ENCODE measurements at regions not wholly inside any gene's neighbourhood (a gene's known extent, or its start where the extent isn't known, plus 50 kb on each side); places are given as distances from the start of the nearest gene placed in this dataset.

GRCh38 chr12:98151105-98151590, 364.2 kb upstream of the TMPO start:
- no peak for ATAC-seq

DNA sequence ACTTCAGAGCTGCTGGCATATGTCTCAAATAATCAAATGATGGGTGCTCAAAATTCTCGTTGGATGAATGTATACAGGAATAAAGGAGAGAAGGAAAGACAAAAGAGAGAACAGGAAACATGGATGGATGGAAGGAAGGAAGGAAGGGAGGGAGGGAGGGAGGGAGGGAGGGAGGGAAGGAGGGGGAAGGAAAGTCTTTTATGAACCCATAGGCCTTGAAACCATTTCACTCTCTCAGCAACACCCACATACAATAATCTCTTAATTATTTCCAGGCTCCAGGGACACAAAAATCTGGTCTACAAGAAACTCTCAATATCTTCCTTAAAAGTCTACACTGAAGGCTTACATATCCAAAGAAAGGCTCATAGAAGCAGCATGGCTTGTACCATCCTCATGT, 363.4 kb upstream of the TMPO start:
- ATAC-seq = no peak

DNA sequence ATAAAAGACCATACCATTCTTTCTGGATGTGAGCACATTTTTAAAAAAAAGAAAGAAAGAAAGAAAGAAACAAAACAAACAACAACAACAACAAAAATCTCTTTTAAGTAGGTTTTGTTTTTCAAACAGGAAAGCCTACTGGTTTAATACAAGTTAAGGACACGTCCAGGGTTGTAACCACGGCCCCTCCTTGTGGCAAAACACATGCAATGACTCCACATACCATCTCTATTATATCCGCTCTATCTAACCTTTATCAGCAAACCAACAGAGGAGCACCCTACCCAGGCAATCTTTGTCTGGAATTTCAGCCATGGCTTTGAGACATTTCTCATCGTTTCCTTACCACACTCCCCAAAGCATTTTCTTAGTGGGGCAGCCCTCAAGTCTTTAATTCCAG, 360.5 kb upstream of the TMPO start:
- no peak for ATAC-seq

DNA sequence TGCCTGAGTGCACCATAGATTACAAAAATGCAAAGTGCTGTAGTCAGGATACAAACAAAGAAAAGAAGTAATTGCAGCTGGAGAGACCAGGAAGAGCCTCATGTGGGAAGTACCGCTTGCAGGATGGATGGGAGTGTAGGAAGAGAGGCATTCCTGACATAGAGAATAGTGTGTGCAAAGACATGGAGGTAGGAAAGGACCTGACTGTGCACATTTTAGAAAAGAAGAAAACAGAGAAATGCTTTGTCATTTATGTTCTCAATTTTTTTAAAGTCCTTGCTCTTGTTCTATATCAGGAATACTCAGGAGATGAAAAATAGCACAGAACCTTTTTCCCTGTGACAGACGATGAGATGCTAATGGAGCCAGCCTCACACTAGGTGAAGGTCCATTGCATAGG, 358.7 kb upstream of the TMPO start:
- ATAC-seq = no peak

GRCh38 chr12:98162906-98163678, 352.3 kb upstream of the TMPO start:
- no peak for ATAC-seq

GRCh38 chr12:98172304-98172703, 343.1 kb upstream of the TMPO start:
- ATAC-seq = no peak

DNA sequence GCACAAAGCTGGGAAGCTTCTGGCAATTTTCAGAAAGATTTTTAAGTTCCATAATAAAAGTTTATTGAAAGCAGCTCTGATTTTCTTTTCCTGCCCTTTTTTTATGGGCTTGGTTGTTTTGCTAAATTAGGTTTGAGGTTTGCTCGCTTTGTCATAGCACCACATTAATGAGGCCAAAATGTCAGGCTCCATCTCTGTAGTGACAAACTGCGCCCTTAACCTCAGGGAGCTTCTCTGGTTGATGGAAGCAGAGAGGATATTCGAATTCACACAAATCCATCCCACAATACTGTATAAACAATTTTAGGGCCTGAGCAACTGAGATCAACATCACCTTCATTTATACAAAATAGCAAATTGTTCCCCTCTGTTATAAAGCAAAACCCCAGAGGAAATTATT, 342.6 kb upstream of the TMPO start:
- no peak for ATAC-seq

GRCh38 chr12:98173773-98174427, 341.5 kb upstream of the TMPO start:
- no peak for ATAC-seq

GRCh38 chr12:98174428-98174809, 341.0 kb upstream of the TMPO start:
- no peak for ATAC-seq

DNA sequence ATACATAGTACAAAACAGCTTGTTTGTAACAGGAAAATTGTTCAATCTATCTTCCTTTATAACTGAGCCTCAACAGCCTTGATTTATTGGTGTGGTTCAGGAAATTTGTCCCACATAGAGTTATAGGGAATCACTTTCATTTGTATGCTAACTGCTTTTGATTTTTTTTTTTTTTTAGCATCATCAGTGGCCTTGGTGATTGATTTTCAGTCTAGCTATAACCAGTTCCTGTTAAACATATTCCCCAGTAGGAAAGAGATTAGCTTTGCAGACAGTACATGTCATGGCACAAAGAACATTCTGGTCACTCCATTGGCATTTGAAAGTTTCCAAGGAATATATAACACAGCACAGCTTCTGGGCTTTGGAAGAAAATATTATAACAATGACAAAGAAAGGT, 337.3 kb upstream of the TMPO start:
- ATAC-seq = no peak

DNA sequence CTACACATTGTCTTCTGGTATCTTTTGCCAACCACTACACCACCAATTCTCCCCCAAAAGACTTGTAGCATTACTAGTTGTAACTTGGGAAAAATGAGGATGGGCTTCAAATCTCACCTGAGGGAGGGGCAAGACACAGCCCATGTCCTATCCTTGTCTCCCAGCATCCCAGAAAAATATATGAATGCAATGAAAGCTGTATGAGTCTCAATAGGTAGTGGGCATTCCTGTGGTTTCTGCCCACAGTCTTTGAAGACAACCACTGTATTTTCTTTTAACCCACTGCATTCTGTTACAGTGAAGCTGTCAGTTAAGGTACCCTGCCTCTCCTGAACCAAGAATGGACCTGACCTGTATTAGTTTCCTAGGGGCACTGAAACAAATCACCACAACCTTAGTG, 336.2 kb upstream of the TMPO start:
- no peak for ATAC-seq

GRCh38 chr12:98180603-98181002, 334.8 kb upstream of the TMPO start:
- no peak for ATAC-seq

DNA sequence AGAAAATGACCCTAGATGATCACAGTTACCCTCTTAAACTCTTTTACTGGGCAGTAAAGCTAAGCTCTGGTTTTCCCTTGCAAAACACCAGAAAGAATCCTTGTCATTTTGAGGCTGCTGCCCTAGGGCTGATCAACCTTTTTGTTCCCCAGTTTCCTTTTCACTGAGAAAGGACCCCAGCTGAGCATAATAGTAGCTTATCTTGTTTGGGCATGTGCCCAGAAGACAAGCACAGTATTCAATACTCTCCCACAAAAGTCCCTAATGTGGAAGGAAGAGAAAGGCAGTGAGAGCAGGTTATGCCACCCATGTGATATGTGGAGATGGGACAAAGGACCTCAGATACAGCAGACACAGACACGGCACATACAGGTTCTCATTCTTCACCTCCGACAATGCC, 332.6 kb upstream of the TMPO start:
- no peak for ATAC-seq

GRCh38 chr12:98185606-98186005, 329.8 kb upstream of the TMPO start:
- ATAC-seq = no peak

DNA sequence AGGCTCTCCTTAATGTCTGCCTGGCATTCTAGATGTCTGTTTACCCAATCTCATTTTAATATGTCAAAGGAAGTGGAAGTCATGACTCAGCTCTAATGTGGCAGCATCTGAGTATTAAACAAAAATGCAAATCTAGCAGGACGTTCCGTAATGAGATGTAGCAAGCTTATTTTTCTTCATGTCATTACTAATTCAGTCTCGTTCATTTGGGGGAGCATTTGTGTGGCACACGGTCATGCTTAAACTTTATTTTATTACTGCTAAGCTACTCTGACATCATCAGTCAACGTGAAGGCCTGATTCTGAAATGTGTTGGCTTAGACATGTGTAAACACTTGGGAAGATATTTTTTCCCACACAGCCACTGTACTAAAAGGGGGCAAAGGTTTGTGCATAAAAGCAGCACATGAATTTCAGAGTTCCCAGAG, 326.7 kb upstream of the TMPO start:
- no peak for ATAC-seq

GRCh38 chr12:98194591-98194990, 320.8 kb upstream of the TMPO start:
- no peak for ATAC-seq

GRCh38 chr12:98198261-98198982, 317.0 kb upstream of the TMPO start:
- ATAC-seq = no peak

- no peak for ATAC-seq
Measured at GRCh38 chr12:98208816-98209215, 306.6 kb upstream of the TMPO start.

DNA sequence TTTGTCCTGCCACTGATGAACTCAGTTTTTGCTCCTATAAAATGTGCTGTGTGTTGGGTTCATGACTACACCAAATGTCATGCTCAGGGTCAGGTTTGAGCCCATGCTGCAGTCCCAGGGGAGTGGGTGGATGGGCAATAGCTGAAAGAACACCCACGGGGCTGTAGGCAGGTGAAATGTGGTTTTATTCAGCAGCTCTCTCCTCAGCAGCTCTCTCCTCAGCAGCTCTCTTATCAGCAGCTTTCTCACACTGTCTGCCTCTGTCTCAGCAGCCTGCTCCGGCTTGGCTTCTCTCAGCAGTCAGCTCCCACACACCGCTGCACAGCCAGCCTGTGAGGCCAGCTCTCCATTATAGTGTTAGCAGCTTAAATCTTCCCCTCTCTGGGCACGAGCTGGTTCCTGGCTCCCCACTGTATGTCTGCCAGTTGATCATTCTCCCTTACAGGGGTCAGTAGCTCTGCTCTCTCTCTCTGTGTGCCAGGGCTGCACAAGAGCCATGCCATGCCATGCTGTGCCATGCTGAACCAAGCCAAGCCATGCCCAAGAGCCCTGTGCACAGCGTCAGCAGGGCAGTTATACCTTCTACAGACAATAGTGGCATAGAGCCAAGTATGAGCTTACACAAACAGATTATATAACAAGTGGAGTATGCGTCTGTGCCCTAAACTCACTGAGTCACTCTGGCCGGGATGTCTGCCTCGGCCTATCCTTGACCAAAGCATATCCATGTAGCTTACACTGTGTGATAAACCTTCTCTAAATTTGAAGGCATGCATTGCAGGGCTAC, 303.3 kb upstream of the TMPO start:
- no peak for ATAC-seq

DNA sequence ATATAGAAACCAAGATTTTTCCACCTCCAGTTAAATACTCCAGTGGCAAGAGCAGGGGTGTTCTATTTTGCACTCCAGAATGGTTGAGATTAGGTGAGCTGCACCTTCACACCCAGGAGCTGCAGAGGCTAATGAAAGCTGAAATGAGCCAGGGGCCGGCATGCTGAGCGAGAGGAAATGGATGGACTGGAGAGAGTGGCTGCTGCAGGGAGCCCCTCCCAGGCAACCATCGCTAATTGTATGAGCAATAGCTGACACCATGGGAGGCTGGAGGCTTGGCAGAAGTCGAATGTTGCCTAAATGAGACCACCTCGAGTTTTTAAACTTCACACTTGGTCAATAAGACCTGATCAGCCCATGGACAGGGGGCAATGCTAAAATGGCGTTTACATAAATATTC, 301.8 kb upstream of the TMPO start:
- no peak for ATAC-seq

DNA sequence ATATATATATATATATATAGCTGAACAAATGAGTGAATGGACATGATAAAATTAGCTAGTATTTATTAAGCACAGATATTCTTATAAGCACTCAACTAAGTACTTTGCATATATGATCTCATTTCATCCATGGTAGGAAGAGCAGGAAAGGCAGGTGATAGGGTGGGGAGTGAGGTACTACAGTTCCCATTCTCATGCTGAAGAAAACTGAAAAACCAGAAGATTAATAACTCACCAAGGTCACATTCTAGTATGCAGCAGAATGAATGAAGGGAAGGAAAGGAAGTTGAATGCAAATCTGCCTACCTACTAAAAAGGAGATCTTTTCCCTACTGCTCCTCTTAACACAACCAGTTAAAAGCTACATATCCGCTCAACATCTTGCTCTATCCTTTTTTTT, 298.1 kb upstream of the TMPO start:
- ATAC-seq = no peak

- ATAC-seq = no peak
Measured at GRCh38 chr12:98220636-98221035, 294.8 kb upstream of the TMPO start.

DNA sequence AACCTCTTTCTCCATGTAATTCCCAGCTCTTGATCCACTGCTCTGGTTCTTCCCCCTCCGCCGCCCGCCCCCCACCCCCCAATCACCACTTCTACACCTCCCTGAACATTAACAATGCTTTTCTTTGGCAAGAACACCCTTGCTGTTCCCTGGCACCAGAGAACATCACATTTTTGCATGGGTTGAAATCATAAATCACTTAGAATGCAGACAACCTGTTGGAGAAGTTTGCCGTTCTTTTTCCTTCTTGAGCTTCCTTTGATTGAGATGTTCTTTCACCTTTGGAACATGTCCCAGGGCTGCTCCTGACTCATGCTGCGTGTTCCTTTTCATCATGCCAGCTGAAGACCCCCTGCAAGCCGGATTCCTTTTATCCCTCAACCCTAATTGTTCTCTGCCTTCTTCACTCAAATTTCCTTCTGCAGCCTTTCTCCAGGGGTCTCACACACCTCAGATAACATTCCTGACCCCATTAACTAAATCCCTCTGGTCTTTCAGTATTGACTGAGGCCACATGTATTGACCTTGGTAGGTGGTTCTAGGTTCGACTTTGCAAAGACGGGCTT, 294.1 kb upstream of the TMPO start:
- no peak for ATAC-seq
